ENCODE measurements at regions not wholly inside any gene's neighbourhood (a gene's known extent, or its start where the extent isn't known, plus 50 kb on each side); places are given as distances from the start of the nearest gene placed in this dataset.

DNA sequence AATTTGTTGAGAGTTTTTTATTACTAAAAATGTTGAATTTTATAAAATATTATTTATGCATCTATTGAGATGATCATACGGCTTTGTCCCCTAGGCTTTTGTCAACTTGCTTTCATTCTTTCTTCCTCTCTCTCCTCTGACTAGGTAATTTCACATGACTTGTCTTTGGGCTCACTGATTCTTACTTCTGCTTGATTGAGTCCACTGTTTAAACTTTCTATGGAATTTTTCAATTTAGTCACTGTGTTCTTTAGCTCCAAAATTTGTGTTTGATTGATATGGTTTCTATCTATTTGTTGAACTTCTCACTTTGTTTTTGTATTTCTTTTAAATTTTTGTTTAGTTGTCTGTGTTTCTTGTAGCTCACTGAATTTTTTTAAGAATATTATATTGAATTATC lies 65.9 kb upstream of the PTPRZ1 start:
- Histone ChIP-seq H3K27me3 (ENCODE audit: insufficient read depth, low read length) (no peaks in the 10 kb centered on the region), H3K79me2 (ENCODE audit: insufficient read depth, low read length) (no peaks in the 10 kb centered on the region), H3K36me3 (ENCODE audit: control insufficient read depth in 1 of 2, insufficient read depth in 2 of 2, low read length in 2 of 2) (no peaks in the 10 kb centered on the region), H3K9ac (ENCODE audit: low read length) (no peak overlapping the region), H4K20me1 (ENCODE audit: insufficient read depth) (no peaks in the 10 kb centered on the region), H3K9me3 (ENCODE audit: control insufficient read depth in 1 of 2, insufficient read depth in 1 of 2, low read depth in 1 of 2, low read length in 2 of 2) (no peaks in the 10 kb centered on the region), H3K4me1 (ENCODE audit: control insufficient read depth in 1 of 2, insufficient read depth in 2 of 2, low read length in 2 of 2) (no peaks in the 10 kb centered on the region), H3K4me3 (replicated peaks in 1 of 2; ENCODE audit: low read depth in 1 of 2, low read length in 2 of 2) (no peak overlapping the region), H3K9me2 (ENCODE audit: insufficient read depth) (no peaks in the 10 kb centered on the region), H3K4me2 (ENCODE audit: low read length) (no peak overlapping the region), H2AFZ (ENCODE audit: low read depth, low read length, poor library complexity, severe bottlenecking) (no peak overlapping the region), H3K27ac (ENCODE audit: low read depth, low read length) (no peak overlapping the region)
- no TSS peak for BruUV-seq (replicated peaks)
- ChIA-PET POLR2A (no interaction called here), RAD21 (ENCODE audit: low non-redundant PET in 1 of 2, low total read pairs in 2 of 2, uncharacterized antibody in 2 of 2, unreplicated experiment in 2 of 2) (no interaction called here), CTCF (no interaction called here)
- TF ChIP-seq EZH2 (IDR thresholded peaks at IDR 0.05) = no peak
- TF ChIP-seq POLR2A (IDR thresholded peaks at IDR 0.05; ENCODE audit: borderline replicate concordance, extremely low read depth, insufficient read depth, insufficient read length) = no peak
- no peak for TF ChIP-seq FOSL1 (IDR thresholded peaks at IDR 0.05; ENCODE audit: low read depth)
- TF ChIP-seq, protein P1, sequence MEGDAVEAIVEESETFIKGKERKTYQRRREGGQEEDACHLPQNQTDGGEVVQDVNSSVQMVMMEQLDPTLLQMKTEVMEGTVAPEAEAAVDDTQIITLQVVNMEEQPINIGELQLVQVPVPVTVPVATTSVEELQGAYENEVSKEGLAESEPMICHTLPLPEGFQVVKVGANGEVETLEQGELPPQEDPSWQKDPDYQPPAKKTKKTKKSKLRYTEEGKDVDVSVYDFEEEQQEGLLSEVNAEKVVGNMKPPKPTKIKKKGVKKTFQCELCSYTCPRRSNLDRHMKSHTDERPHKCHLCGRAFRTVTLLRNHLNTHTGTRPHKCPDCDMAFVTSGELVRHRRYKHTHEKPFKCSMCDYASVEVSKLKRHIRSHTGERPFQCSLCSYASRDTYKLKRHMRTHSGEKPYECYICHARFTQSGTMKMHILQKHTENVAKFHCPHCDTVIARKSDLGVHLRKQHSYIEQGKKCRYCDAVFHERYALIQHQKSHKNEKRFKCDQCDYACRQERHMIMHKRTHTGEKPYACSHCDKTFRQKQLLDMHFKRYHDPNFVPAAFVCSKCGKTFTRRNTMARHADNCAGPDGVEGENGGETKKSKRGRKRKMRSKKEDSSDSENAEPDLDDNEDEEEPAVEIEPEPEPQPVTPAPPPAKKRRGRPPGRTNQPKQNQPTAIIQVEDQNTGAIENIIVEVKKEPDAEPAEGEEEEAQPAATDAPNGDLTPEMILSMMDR (IDR thresholded peaks at IDR 0.05 in 2 of 3, conservative IDR thresholded peaks at IDR 0.05 in 1 of 3; ENCODE audit: borderline replicate concordance in 1 of 3, insufficient read depth in 1 of 3, low read depth in 2 of 3, low read length in 2 of 3) = no peak
- TF ChIP-seq EZH2phosphoT487 (IDR thresholded peaks at IDR 0.05; ENCODE audit: borderline replicate concordance) = no peak
- TF ChIP-seq POLR2AphosphoS5 (IDR thresholded peaks at IDR 0.05; ENCODE audit: low read depth, low read length) = no peak
- TF ChIP-seq, protein P2, sequence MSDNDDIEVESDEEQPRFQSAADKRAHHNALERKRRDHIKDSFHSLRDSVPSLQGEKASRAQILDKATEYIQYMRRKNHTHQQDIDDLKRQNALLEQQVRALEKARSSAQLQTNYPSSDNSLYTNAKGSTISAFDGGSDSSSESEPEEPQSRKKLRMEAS (IDR thresholded peaks at IDR 0.05) = no peak
- TF ChIP-seq ZFX (IDR thresholded peaks at IDR 0.05) = no peak
- TF ChIP-seq ZBTB33 (IDR thresholded peaks at IDR 0.05; ENCODE audit: extremely low read depth, insufficient replicate concordance, low read length) = no peak
- TF ChIP-seq SP1 (IDR thresholded peaks at IDR 0.05; ENCODE audit: low read depth) = no peak
- TF ChIP-seq ATF3 (IDR thresholded peaks at IDR 0.05) = no peak
- no peak for TF ChIP-seq SRF (IDR thresholded peaks at IDR 0.05; ENCODE audit: low read depth)
- TF ChIP-seq REST (IDR thresholded peaks at IDR 0.05; ENCODE audit: low read depth) = no peak
- no peak for TF ChIP-seq ZNF274 (IDR thresholded peaks at IDR 0.05; ENCODE audit: low read depth, low read length)
- TF ChIP-seq RAD21 (IDR thresholded peaks at IDR 0.05; ENCODE audit: low read depth) = no peak
- no peak for TF ChIP-seq TCF7L2 (IDR thresholded peaks at IDR 0.05; ENCODE audit: borderline replicate concordance, extremely low read depth, insufficient read depth, insufficient read length)
- no peak for TF ChIP-seq CEBPB (IDR thresholded peaks at IDR 0.05; ENCODE audit: low read depth)
- no peak for TF ChIP-seq CBX3 (IDR thresholded peaks at IDR 0.05; ENCODE audit: low read depth)
- no peak for TF ChIP-seq SIN3A (IDR thresholded peaks at IDR 0.05; ENCODE audit: low read depth)
- TF ChIP-seq ELF1 (IDR thresholded peaks at IDR 0.05; ENCODE audit: borderline replicate concordance, low read depth) = no peak
- DNase-seq (ENCODE audit: low read depth, low spot score) = no peak
- intact Hi-C loops (cut with micrococcal nuclease) = no loop called here
- no peak for ATAC-seq
